HepG2 (cell line): ENCODE measurements at regions not wholly inside any gene's neighbourhood (a gene's known extent, or its start where the extent isn't known, plus 50 kb on each side); places are given as distances from the start of the nearest gene placed in this dataset.

ENCODE experiments used
- ATAC-seq: fragments of 200-7000 bp; cut with Tn5 transposase; 3 replicates; pipeline ENCODE4 v1.9.1; 2020; ENCODE audit warnings: mild to moderate bottlenecking, moderate library complexity
- BruUV-seq: library from RNA; stranded (reverse); fragments of 400-500 nt; replicated peaks from 2 replicates; lab custom pipeline; 2021; lab: Mats Ljungman, UMichigan
- CTCF ChIA-PET: fragments of 300-600 bp; formaldehyde crosslinking; extraction: SDS; loops from one replicate; lab custom pipeline; 2021; ENCODE audit warnings: low total read pairs, inconsistent platforms, low intra/inter-chr PET ratio; lab: Yijun Ruan, JAX
- POLR2A ChIA-PET: fragments of 350-600 bp; sonication (Branson Sonifier 250); formaldehyde crosslinking; loops from one replicate; lab custom pipeline; 2020; ENCODE audit warnings: antibody characterized with exemption, inconsistent platforms; lab: Yijun Ruan, JAX
- DNase-seq: peaks from one replicate; pipeline ENCODE4 v3.0.0-alpha.2; 2015; ENCODE audit warnings: low spot score
- FAIRE-seq: peaks from 3 replicates; lab custom pipeline; 2011; peaks lifted over from hg19 to GRCh38; lab: Jason Lieb, UNC
- H2AFZ ChIP-seq: one replicate; pipeline ENCODE4 v1.6.1; 2011; ENCODE audit warnings: low read length, inconsistent platforms
- H3K27ac ChIP-seq: fragments of 300-600 bp; 3 replicates; pipeline ENCODE4 v1.8.0; 2011; ENCODE audit warnings: mixed run types, mild to moderate bottlenecking, mixed read lengths, low read length, inconsistent platforms; ENCODE audit not compliant: insufficient read depth; ENCODE audit errors: extremely low read length
- H3K27me3 ChIP-seq, 2 experiments: fragments of 200-600 bp in 1 of 2; 2 replicates in 1 of 2; 3 replicates in 1 of 2; pipeline versions ENCODE4 v1.6.0 to v1.8.0; 2011; ENCODE audit warnings: low read length in 2 of 2, mild to moderate bottlenecking in 2 of 2, moderate library complexity in 2 of 2, inconsistent platforms in 1 of 2; ENCODE audit not compliant: insufficient read depth in 2 of 2, control insufficient read depth in 1 of 2
- H3K36me3 ChIP-seq, 2 experiments: fragments of 200-600 bp in 1 of 2; replicated peaks in 1 of 2; 2 replicates in 1 of 2; 3 replicates in 1 of 2; pipeline versions ENCODE4 v1.5.1 to v1.8.0; 2011; ENCODE audit warnings: low read length in 2 of 2, inconsistent platforms in 1 of 2; ENCODE audit not compliant: insufficient read depth in 2 of 2, control insufficient read depth in 1 of 2
- H3K4me1 ChIP-seq: 2 replicates; pipeline ENCODE4 v1.5.1; 2012; ENCODE audit warnings: low read length, inconsistent platforms; ENCODE audit not compliant: insufficient read depth
- H3K4me2 ChIP-seq: 2 replicates; pipeline ENCODE4 v1.6.0; 2011; ENCODE audit warnings: low read depth, low read length, inconsistent platforms
- H3K4me3 ChIP-seq, 3 experiments: fragments of 200-600 bp in 1 of 3; sonication (generic), shearing (Covaris generic) in 1 of 3; replicated peaks in 1 of 3; 2 replicates each; pipeline ENCODE4 v1.5.1; 2011 to 2016; ENCODE audit warnings: low read length in 3 of 3, inconsistent platforms in 2 of 3, low read depth in 2 of 3, mild to moderate bottlenecking in 2 of 3, control low read depth in 1 of 3, mixed read lengths in 1 of 3; ENCODE audit not compliant: insufficient read depth in 1 of 3
- H3K79me2 ChIP-seq: one replicate; pipeline ENCODE4 v1.6.1; 2011; ENCODE audit warnings: low read length, inconsistent platforms; ENCODE audit not compliant: insufficient read depth
- H3K9ac ChIP-seq: 2 replicates; pipeline ENCODE4 v1.6.0; 2011; ENCODE audit warnings: mild to moderate bottlenecking, low read depth, low read length, inconsistent platforms; ENCODE audit not compliant: insufficient read depth
- H3K9me3 ChIP-seq: 2 replicates; pipeline ENCODE4 v1.5.1; 2012; ENCODE audit warnings: mild to moderate bottlenecking, low read length
- H4K20me1 ChIP-seq: 2 replicates; pipeline ENCODE4 v1.6.0; 2011; ENCODE audit warnings: inconsistent platforms, mild to moderate bottlenecking, low read length, moderate library complexity; ENCODE audit not compliant: insufficient read depth
- CEBPB ChIP-seq: IDR thresholded peaks from 2 replicates; pipeline ENCODE4 v1.6.1; 2011; ENCODE audit warnings: low read depth, low read length, improper control_type of control experiment, borderline replicate concordance
- GABPB1 ChIP-seq: IDR thresholded peaks from 2 replicates; pipeline ENCODE4 v1.6.1; 2016; ENCODE audit warnings: mild to moderate bottlenecking, missing genetic modification reagents, moderate library complexity, missing compliant biosample characterization
- GATA4 ChIP-seq: sonication (generic); IDR thresholded peaks from 2 replicates; pipeline ENCODE4 v1.6.1; 2016; ENCODE audit warnings: antibody characterized with exemption, low read depth, borderline replicate concordance
- PPARG ChIP-seq: conservative IDR thresholded peaks from 2 replicates; pipeline ENCODE4 v1.6.1; 2016; ENCODE audit warnings: missing biosample characterization, missing genetic modification reagents
- RCOR2 ChIP-seq: IDR thresholded peaks from 2 replicates; pipeline ENCODE4 v1.6.1; 2016; ENCODE audit warnings: missing biosample characterization, missing genetic modification reagents
- SIX4 ChIP-seq: sonication (generic); formaldehyde crosslinking; IDR thresholded peaks from 2 replicates; pipeline ENCODE4 v1.4.0; 2020; ENCODE audit warnings: missing genetic modification reagents
- TBL1XR1 ChIP-seq: fragments of 150-350 bp; IDR thresholded peaks from 2 replicates; pipeline ENCODE4 v1.6.1; 2014; ENCODE audit warnings: borderline replicate concordance, low read length; ENCODE audit not compliant: partially characterized antibody
- TEAD3 ChIP-seq: optimal IDR thresholded peaks from 2 replicates; pipeline ENCODE3; 2016; ENCODE audit warnings: borderline replicate concordance
- ZIK1 ChIP-seq: sonication (generic); formaldehyde crosslinking; IDR thresholded peaks from 2 replicates; pipeline ENCODE4 v1.5.0; 2020; ENCODE audit warnings: mild to moderate bottlenecking, low read depth, missing genetic modification reagents, borderline replicate concordance
- ZNF841 ChIP-seq: sonication (generic); formaldehyde crosslinking; IDR thresholded peaks from 2 replicates; pipeline ENCODE4 v1.8.1; 2023; ENCODE audit warnings: missing genetic modification reagents, borderline replicate concordance
- WGBS: methylation state at CpG from one replicate; pipeline ENCODE4 v1.1.6; 2017; ENCODE audit warnings: low lambda C conversion rate; 5-methylcytosine and 5-hydroxymethylcytosine counted together
- in situ Hi-C: cut with HindIII; loops from 2 replicates; pipeline ENCODE4 v1.10.0; 2017; ENCODE audit warnings: low pct_unique_long_range_greater_than_20kb; ENCODE audit not compliant: extremely low pct_ligation_motif_present
- intact Hi-C: fragments of 100-400 bp; cut with micrococcal nuclease; formaldehyde crosslinking; loops from one replicate; pipeline ENCODE4 v1.10.0; 2022; ENCODE audit not compliant: unreplicated experiment
- TF ChIP-seq, protein P1 (sequence below): IDR thresholded peaks from 2 replicates; pipeline ENCODE4 v1.6.1; 2016; ENCODE audit warnings: low read depth, missing genetic modification reagents, missing compliant biosample characterization
- TF ChIP-seq, protein P2 (sequence below): sonication (generic); formaldehyde crosslinking; IDR thresholded peaks from 2 replicates; pipeline ENCODE4 v1.8.1; 2023; ENCODE audit warnings: mild to moderate bottlenecking, missing genetic modification reagents

DNA sequence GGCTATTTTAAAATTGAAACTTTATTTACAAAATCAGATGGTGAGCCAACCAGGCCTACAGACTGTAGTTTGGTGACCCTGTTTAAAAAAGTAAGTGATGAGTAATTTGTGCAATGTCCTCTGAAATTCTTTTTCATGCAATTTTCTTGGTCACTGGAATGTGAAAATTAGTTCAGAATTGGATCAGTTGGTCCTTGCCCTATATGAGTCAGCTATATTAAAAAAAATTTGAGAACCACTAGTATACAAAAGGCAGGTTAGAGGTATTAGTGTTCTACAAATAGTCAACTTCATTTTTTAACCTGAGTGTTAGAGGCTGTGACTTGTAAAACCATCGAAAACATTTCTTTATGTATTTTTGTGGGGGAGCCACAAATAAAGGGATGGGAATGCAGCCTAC lies 91.1 kb upstream of the NXPH2 start (continued):
- TF ChIP-seq GABPB1 (CRISPR knock-in tag) (no peak), ZNF841 (CRISPR knock-in tag) (no peak), SIX4 (CRISPR knock-in tag) (no peak)

DNA sequence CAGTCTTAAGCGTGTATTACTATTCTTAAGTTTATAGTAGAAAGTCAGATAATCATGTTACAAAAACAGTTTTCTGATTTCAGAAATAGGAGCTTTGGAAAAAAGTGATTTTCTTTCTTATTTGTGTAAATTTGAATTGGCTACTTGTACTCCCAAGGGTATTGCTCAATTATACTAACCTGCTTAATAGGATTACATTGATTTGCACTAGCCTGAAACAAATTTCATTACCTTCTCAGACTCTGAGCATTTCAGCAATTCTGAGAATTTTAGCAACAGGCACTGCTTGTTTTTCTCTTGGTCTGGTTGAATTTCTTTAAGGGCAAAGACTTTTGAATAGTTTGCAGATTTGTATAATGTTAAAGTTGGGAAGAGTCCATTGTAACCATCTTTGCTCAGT lies 87.2 kb upstream of the NXPH2 start:
- no peaks in the 10 kb centered on the region for H3K4me1 ChIP-seq
- no peak overlapping the region for H2AFZ ChIP-seq
- no peak for ATAC-seq

DNA sequence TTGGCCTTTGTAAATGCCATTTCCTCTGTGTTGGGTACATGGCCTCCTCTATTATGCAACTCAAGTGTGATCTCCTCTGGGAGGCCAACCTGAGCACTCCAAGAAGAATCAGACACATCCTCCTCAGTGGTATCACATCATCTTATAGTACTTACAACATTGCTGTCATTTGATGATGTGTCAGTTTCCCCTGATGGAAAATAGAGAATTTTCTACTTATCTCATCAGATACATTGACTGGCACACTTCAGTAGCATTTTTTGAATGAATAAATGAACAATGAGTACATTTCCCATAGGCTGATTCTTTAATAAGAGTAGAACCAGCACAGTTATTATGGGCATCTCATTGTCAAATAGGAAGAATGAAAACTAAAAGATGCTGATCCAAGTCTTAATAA lies 86.6 kb upstream of the NXPH2 start:
- DNase-seq (no peak), FAIRE-seq (no peak), ATAC-seq (no peak)
- no TSS peak for BruUV-seq
- CTCF ChIA-PET, result no interaction called here
- Histone ChIP-seq H3K36me3 (no peaks in the 10 kb centered on the region), H3K79me2 (no peaks in the 10 kb centered on the region), H3K27me3 (no peaks in the 10 kb centered on the region), H3K27ac (no peak overlapping the region), H3K4me2 (no peak overlapping the region), H3K4me3 (no peak overlapping the region), H3K9me3 (no peaks in the 10 kb centered on the region), H3K4me1 (no peaks in the 10 kb centered on the region), H3K9ac (no peak overlapping the region), H2AFZ (no peak overlapping the region), H4K20me1 (no peaks in the 10 kb centered on the region)
- in situ Hi-C loops (no loop called here), intact Hi-C loops (no loop called here)
- POLR2A ChIA-PET, result no interaction called here
- TF ChIP-seq, protein P1, sequence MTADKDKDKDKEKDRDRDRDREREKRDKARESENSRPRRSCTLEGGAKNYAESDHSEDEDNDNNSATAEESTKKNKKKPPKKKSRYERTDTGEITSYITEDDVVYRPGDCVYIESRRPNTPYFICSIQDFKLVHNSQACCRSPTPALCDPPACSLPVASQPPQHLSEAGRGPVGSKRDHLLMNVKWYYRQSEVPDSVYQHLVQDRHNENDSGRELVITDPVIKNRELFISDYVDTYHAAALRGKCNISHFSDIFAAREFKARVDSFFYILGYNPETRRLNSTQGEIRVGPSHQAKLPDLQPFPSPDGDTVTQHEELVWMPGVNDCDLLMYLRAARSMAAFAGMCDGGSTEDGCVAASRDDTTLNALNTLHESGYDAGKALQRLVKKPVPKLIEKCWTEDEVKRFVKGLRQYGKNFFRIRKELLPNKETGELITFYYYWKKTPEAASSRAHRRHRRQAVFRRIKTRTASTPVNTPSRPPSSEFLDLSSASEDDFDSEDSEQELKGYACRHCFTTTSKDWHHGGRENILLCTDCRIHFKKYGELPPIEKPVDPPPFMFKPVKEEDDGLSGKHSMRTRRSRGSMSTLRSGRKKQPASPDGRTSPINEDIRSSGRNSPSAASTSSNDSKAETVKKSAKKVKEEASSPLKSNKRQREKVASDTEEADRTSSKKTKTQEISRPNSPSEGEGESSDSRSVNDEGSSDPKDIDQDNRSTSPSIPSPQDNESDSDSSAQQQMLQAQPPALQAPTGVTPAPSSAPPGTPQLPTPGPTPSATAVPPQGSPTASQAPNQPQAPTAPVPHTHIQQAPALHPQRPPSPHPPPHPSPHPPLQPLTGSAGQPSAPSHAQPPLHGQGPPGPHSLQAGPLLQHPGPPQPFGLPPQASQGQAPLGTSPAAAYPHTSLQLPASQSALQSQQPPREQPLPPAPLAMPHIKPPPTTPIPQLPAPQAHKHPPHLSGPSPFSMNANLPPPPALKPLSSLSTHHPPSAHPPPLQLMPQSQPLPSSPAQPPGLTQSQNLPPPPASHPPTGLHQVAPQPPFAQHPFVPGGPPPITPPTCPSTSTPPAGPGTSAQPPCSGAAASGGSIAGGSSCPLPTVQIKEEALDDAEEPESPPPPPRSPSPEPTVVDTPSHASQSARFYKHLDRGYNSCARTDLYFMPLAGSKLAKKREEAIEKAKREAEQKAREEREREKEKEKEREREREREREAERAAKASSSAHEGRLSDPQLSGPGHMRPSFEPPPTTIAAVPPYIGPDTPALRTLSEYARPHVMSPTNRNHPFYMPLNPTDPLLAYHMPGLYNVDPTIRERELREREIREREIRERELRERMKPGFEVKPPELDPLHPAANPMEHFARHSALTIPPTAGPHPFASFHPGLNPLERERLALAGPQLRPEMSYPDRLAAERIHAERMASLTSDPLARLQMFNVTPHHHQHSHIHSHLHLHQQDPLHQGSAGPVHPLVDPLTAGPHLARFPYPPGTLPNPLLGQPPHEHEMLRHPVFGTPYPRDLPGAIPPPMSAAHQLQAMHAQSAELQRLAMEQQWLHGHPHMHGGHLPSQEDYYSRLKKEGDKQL (CRISPR knock-in tag), result no peak
- no peak for TF ChIP-seq ZIK1 (CRISPR knock-in tag)
- TF ChIP-seq, protein P2, sequence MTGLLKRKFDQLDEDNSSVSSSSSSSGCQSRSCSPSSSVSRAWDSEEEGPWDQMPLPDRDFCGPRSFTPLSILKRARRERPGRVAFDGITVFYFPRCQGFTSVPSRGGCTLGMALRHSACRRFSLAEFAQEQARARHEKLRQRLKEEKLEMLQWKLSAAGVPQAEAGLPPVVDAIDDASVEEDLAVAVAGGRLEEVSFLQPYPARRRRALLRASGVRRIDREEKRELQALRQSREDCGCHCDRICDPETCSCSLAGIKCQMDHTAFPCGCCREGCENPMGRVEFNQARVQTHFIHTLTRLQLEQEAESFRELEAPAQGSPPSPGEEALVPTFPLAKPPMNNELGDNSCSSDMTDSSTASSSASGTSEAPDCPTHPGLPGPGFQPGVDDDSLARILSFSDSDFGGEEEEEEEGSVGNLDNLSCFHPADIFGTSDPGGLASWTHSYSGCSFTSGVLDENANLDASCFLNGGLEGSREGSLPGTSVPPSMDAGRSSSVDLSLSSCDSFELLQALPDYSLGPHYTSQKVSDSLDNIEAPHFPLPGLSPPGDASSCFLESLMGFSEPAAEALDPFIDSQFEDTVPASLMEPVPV, result no peak
- TF ChIP-seq TEAD3, result no peak
- TF ChIP-seq TBL1XR1, result no peak
- TF ChIP-seq RCOR2 (CRISPR knock-in tag), result no peak
- TF ChIP-seq GATA4, result no peak

More for the DNA sequence above, 87.2 kb upstream of the NXPH2 start:
- CTCF ChIA-PET, result no interaction called here
- H3K27me3 ChIP-seq, result no peaks in the 10 kb centered on the region
- H3K27ac ChIP-seq, result no peak overlapping the region
- no peak overlapping the region for H3K9ac ChIP-seq
- H3K4me3 ChIP-seq, result no peak overlapping the region
- intact Hi-C loops, result no loop called here
- H3K4me2 ChIP-seq, result no peak overlapping the region
- DNase-seq, result no peak
- WGBS, result 2% methylated on average over 1 of the region's 1 CpG
- no peaks in the 10 kb centered on the region for H3K36me3 ChIP-seq
- in situ Hi-C loops, result no loop called here
- H4K20me1 ChIP-seq, result no peaks in the 10 kb centered on the region
- POLR2A ChIA-PET, result no interaction called here
- no peaks in the 10 kb centered on the region for H3K79me2 ChIP-seq
- no TSS peak for BruUV-seq
- no peak for FAIRE-seq
- TF ChIP-seq PPARG (CRISPR knock-in tag), result no peak
- TF ChIP-seq CEBPB, result 0 out of 2 replicates have a peak, but pooled peaks have one; percentile 3
- no peaks in the 10 kb centered on the region for H3K9me3 ChIP-seq
